OCI-LY1 (cell line): ENCODE measurements at regions not wholly inside any gene's neighbourhood (a gene's known extent, or its start where the extent isn't known, plus 50 kb on each side); places are given as distances from the start of the nearest gene placed in this dataset.

ENCODE experiments used
- H2AFZ ChIP-seq: fragments of 200-600 bp; sonication (generic), shearing (Covaris generic); 2 replicates; pipeline ENCODE4 v1.6.0; 2014; ENCODE audit warnings: antibody characterized with exemption, mild to moderate bottlenecking, low read length
- H3F3A ChIP-seq: fragments of 200-600 bp; sonication (generic), shearing (Covaris generic); 2 replicates; pipeline ENCODE4 v1.6.0; 2014; ENCODE audit warnings: mild to moderate bottlenecking, antibody characterized with exemption, low read length, moderate library complexity; ENCODE audit not compliant: insufficient read depth
- H3K27ac ChIP-seq: fragments of 200-600 bp; sonication (generic); 2 replicates; pipeline ENCODE4 v1.5.1; 2014; ENCODE audit warnings: low read length, mixed run types, mild to moderate bottlenecking, low read depth; ENCODE audit not compliant: poor library complexity, severe bottlenecking
- H3K27me3 ChIP-seq: fragments of 200-600 bp; sonication (generic); 2 replicates; pipeline ENCODE4 v1.6.0; 2014; ENCODE audit warnings: antibody characterized with exemption, mild to moderate bottlenecking, low read length, moderate library complexity; ENCODE audit not compliant: insufficient read depth
- H3K36me3 ChIP-seq: fragments of 200-600 bp; sonication (generic); 2 replicates; pipeline ENCODE4 v1.6.1; 2014; ENCODE audit warnings: mild to moderate bottlenecking, antibody characterized with exemption, low read length, moderate library complexity, mixed read lengths; ENCODE audit not compliant: insufficient read depth
- H3K4me1 ChIP-seq: fragments of 200-600 bp; sonication (generic); 2 replicates; pipeline ENCODE4 v1.5.1; 2014; ENCODE audit warnings: mild to moderate bottlenecking, low read length, moderate library complexity; ENCODE audit not compliant: insufficient read depth, severe bottlenecking
- H3K4me2 ChIP-seq: fragments of 200-600 bp; sonication (generic), shearing (Covaris generic); 2 replicates; pipeline ENCODE4 v1.6.1; 2014; ENCODE audit warnings: low read length
- H3K4me3 ChIP-seq: fragments of 200-600 bp; sonication (generic); 2 replicates; pipeline ENCODE4 v1.5.1; 2014; ENCODE audit warnings: low read length, low read depth, mild to moderate bottlenecking, mixed read lengths; ENCODE audit not compliant: poor library complexity, severe bottlenecking
- H3K79me2 ChIP-seq: fragments of 200-600 bp; shearing (Covaris generic); 2 replicates; pipeline ENCODE4 v1.6.1; 2016; ENCODE audit warnings: mixed run types, low read length, mixed read lengths; ENCODE audit not compliant: insufficient read depth
- H3K9ac ChIP-seq: fragments of 200-600 bp; sonication (generic), shearing (Covaris generic); 2 replicates; pipeline ENCODE4 v1.6.1; 2014; ENCODE audit warnings: mild to moderate bottlenecking, low read length, mixed read lengths
- H3K9me2 ChIP-seq: fragments of 200-600 bp; sonication (generic), shearing (Covaris generic); 2 replicates; pipeline ENCODE4 v1.6.1; 2014; ENCODE audit warnings: low read depth, mild to moderate bottlenecking, low read length, mixed read lengths
- H3K9me3 ChIP-seq: fragments of 200-600 bp; shearing (Covaris generic); 2 replicates; pipeline ENCODE4 v1.6.1; 2014; ENCODE audit warnings: low read length, mixed read lengths
- H4K20me1 ChIP-seq: fragments of 200-600 bp; sonication (generic), shearing (Covaris generic); 2 replicates; pipeline ENCODE4 v1.6.0; 2016; ENCODE audit warnings: mild to moderate bottlenecking, low read length; ENCODE audit not compliant: insufficient read depth
- EZH2 ChIP-seq: fragments of 200-600 bp; sonication (generic), shearing (Covaris generic); IDR thresholded peaks from 2 replicates; pipeline ENCODE4 v1.8.0; 2017; ENCODE audit warnings: borderline replicate concordance, mixed run types, mild to moderate bottlenecking, antibody characterized with exemption, low read length, moderate library complexity, mixed read lengths
- TF ChIP-seq, protein P1 (sequence below): fragments of 200-600 bp; sonication (generic), shearing (Covaris generic); IDR thresholded peaks from 2 replicates; pipeline ENCODE4 v1.5.1; 2017; ENCODE audit warnings: mild to moderate bottlenecking, antibody characterized with exemption, low read length, moderate library complexity, mixed read lengths

DNA sequence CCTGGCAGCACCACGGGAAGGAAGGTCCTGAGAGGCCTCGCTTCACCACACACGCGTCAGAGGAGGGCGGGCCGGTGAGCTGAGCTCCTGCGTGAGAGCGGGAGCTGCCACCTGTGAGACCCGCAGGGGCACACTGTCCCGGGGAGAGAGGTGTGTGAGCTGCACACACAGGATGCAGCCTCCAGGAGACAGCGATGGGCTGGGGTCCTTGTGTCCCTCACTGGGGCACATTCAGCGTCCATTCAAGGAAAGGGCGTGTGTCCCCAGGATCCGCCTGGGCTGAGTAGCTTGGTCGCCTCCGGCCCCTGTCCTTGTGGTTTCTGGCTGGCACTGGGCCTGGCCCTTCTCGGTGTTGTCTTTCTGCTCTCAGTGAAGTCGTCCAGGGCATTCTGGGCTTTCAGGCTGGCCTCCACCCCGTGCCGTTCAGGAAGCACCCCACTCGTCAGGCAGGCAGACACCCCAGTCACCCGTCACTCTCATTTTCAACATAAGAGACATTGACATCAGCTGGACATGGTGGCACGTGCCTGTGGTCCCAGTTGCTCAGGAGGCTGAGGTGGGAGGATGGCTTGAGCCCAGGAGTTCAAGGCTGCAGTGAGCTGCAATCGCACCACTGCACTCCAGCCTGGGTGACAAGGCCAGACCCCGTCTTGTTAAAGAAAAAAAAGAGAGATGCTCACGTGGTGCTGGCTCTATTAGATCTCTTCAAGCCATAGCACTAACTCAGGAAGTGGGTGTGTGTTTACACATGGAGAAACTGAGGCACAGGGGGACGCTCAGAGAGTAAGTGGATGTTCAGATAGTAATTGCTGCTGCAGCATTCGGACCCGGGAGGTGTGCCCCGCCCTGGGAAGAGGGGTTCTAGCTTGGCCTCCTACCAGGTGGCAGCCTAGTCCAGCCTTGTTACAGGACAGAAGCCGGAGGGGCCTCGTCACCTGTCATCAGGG is 1081.6 kb downstream of the BRD1 start:
- H2AFZ ChIP-seq: no peak overlapping the region
- no peaks in the 10 kb centered on the region for H3K4me1 ChIP-seq
- H3K4me2 ChIP-seq: no peak overlapping the region
- H3K27ac ChIP-seq: no peak overlapping the region
- no peaks in the 10 kb centered on the region for H3K9me3 ChIP-seq
- TF ChIP-seq, protein P1, sequence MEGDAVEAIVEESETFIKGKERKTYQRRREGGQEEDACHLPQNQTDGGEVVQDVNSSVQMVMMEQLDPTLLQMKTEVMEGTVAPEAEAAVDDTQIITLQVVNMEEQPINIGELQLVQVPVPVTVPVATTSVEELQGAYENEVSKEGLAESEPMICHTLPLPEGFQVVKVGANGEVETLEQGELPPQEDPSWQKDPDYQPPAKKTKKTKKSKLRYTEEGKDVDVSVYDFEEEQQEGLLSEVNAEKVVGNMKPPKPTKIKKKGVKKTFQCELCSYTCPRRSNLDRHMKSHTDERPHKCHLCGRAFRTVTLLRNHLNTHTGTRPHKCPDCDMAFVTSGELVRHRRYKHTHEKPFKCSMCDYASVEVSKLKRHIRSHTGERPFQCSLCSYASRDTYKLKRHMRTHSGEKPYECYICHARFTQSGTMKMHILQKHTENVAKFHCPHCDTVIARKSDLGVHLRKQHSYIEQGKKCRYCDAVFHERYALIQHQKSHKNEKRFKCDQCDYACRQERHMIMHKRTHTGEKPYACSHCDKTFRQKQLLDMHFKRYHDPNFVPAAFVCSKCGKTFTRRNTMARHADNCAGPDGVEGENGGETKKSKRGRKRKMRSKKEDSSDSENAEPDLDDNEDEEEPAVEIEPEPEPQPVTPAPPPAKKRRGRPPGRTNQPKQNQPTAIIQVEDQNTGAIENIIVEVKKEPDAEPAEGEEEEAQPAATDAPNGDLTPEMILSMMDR: no peak
- no peak for TF ChIP-seq EZH2
- H3F3A ChIP-seq: no peaks in the 10 kb centered on the region
- no peaks in the 10 kb centered on the region for H3K36me3 ChIP-seq
- no peaks in the 10 kb centered on the region for H3K27me3 ChIP-seq
- H4K20me1 ChIP-seq: no peaks in the 10 kb centered on the region
- H3K4me3 ChIP-seq: no peak overlapping the region
- no peak overlapping the region for H3K9ac ChIP-seq
- H3K9me2 ChIP-seq: no peaks in the 10 kb centered on the region
- H3K79me2 ChIP-seq: no peaks in the 10 kb centered on the region

DNA sequence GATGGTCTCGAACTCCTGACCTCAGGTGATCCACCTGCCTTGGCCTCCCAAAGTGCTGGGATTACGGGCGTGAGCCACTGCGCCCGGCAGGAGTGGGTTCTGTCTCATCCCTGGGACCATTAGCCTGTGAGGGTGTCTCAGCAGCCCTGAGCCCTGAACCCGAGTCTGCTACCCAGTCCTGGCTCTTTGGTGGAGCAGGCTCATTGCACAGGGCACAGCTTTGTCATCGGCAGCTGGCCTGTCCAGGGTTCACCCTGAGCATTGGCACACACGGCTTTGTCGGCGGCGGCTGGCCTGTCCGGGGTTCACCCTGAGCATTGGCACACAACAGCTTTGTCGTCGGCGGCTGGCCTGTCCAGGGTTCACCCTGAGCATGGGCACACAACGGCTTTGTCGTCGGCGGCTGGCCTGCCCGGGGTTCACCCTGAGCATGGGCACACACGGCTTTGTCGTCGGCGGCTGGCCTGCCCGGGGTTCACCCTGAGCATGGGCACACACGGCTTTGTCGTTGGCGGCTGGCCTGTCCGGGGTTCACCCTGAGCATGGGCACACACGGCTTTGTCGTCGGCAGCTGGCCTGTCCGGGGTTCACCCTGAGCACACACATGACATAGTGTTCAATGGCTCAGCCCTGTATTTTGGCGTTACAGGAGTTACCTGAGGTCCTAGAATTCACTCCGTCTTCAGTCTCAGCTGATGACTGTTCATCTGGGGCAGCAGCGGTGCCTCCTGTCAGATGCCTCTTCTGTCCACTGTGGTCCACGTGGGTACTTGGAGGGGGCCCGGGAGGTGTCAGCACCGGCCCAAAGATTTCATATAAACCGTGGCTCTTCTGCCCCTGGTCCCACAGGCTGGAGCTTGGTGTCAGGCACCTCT is 1082.5 kb downstream of the BRD1 start:
- Histone ChIP-seq H3K9ac (no peak overlapping the region), H3K4me2 (no peak overlapping the region), H3K27me3 (no peaks in the 10 kb centered on the region), H3F3A (no peaks in the 10 kb centered on the region), H3K9me2 (no peaks in the 10 kb centered on the region), H3K27ac (no peak overlapping the region), H3K4me3 (no peak overlapping the region), H3K79me2 (no peaks in the 10 kb centered on the region), H3K4me1 (no peaks in the 10 kb centered on the region), H2AFZ (no peak overlapping the region), H4K20me1 (no peaks in the 10 kb centered on the region), H3K36me3 (no peaks in the 10 kb centered on the region), H3K9me3 (no peaks in the 10 kb centered on the region)
- no peak for TF ChIP-seq EZH2
- TF ChIP-seq, protein P1: no peak

DNA sequence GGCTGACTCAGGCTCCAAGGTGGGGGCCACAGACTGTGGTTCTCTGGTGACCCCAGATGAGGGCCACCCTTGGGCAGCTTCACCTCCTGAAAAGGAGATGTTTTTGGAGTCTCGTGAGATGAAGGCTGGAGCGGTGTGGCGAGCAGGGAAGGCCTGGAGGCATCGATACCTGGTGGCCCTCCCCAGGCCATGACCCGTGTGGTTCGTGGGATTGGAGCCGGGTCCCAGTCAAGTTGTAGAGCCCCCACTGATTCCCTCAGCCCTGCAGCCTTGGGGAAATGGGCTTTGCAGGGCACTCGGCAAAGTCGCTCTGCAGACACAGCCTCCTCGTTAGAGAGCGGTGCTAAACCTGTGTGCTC is 1083.4 kb downstream of the BRD1 start:
- H3K9me3 ChIP-seq: no peaks in the 10 kb centered on the region
- no peaks in the 10 kb centered on the region for H3K36me3 ChIP-seq
- no peak overlapping the region for H3K4me3 ChIP-seq
- H3K4me2 ChIP-seq: no peak overlapping the region
- no peak overlapping the region for H3K9ac ChIP-seq
- no peak for TF ChIP-seq EZH2
- TF ChIP-seq, protein P1: no peak
- H3K27ac ChIP-seq: no peak overlapping the region
- H3K79me2 ChIP-seq: no peaks in the 10 kb centered on the region
- H3K27me3 ChIP-seq: no peaks in the 10 kb centered on the region
- H4K20me1 ChIP-seq: no peaks in the 10 kb centered on the region
- H3F3A ChIP-seq: no peaks in the 10 kb centered on the region
- H3K4me1 ChIP-seq: no peaks in the 10 kb centered on the region
- no peaks in the 10 kb centered on the region for H3K9me2 ChIP-seq
- H2AFZ ChIP-seq: no peak overlapping the region
